ENCODE measurements at regions not wholly inside any gene's neighbourhood (a gene's known extent, or its start where the extent isn't known, plus 50 kb on each side); places are given as distances from the start of the nearest gene placed in this dataset.
"Not testable (repeated sequence)": the region's sequence is repeated elsewhere in the genome, so short reads cannot be mapped to it uniquely, and the experiment has no call there.

- H3K4me1 Mint-ChIP-seq; H3K27ac Mint-ChIP-seq; DNase-seq; intact Hi-C loops (cut with micrococcal nuclease); H3K27me3 Mint-ChIP-seq; CTCF ChIA-PET; ATAC-seq (ENCODE audit: low read depth); POLR2A ChIA-PET; H3K4me3 Mint-ChIP-seq: not testable (repeated sequence)
- Mint-ChIP-seq H3K36me3 (ENCODE audit: low read depth) (peaks cover 19% of the 10 kb centered on the region), H3K9me3 (peaks cover 30% of the 10 kb centered on the region)
Measured at GRCh38 chr5:109283086-109283485, 126.7 kb downstream of the PJA2 start.

- no peak overlapping the region for H3K4me3 Mint-ChIP-seq
- TF ChIP-seq CTCF (IDR thresholded peaks at IDR 0.05) = no peak
- H3K27ac Mint-ChIP-seq = no peak overlapping the region
- peaks cover 9% of the 10 kb centered on the region for H3K36me3 Mint-ChIP-seq (ENCODE audit: low read depth)
- H3K9me3 Mint-ChIP-seq = peaks cover 20% of the 10 kb centered on the region
- H3K4me1 Mint-ChIP-seq = no peaks in the 10 kb centered on the region
- CTCF ChIA-PET = no interaction called here
- DNase-seq (no peak), ATAC-seq (ENCODE audit: low read depth) (no peak)
- intact Hi-C loops (cut with micrococcal nuclease) = no loop called here
- POLR2A ChIA-PET = no interaction called here
- H3K27me3 Mint-ChIP-seq = no peaks in the 10 kb centered on the region
Measured at GRCh38 chr5:109281136-109281690, 128.6 kb downstream of the PJA2 start.

GRCh38 chr5:109278141-109278540 is 131.6 kb downstream of the PJA2 start:
- intact Hi-C loops (cut with micrococcal nuclease) = no loop called here
- no peak for ATAC-seq (ENCODE audit: low read depth)
- no peaks in the 10 kb centered on the region for H3K9me3 Mint-ChIP-seq

GRCh38 chr5:109275919-109276318 is 133.9 kb downstream of the PJA2 start:
- ATAC-seq (ENCODE audit: low read depth) (no peak), DNase-seq (no peak)
- Mint-ChIP-seq H3K36me3 (ENCODE audit: low read depth) (no peaks in the 10 kb centered on the region), H3K4me1 (no peaks in the 10 kb centered on the region), H3K27me3 (no peaks in the 10 kb centered on the region), H3K27ac (no peak overlapping the region), H3K4me3 (no peak overlapping the region), H3K9me3 (peaks cover 3% of the 10 kb centered on the region)
- CTCF ChIA-PET = no interaction called here
- intact Hi-C loops (cut with micrococcal nuclease) = no loop called here
- POLR2A ChIA-PET = interaction anchor here (0.6 kb wide), 1 partner anchor 285 kb away, joined by 4 read pairs; no protein-coding TSS in a partner anchor
- no peak for TF ChIP-seq CTCF (IDR thresholded peaks at IDR 0.05)

More at GRCh38 chr5:109278141-109278540, 131.6 kb downstream of the PJA2 start:
- ChIA-PET POLR2A (no interaction called here), CTCF (no interaction called here)
- Mint-ChIP-seq H3K36me3 (ENCODE audit: low read depth) (peaks cover 1% of the 10 kb centered on the region), H3K27ac (no peak overlapping the region), H3K27me3 (no peaks in the 10 kb centered on the region), H3K4me3 (no peak overlapping the region), H3K4me1 (no peaks in the 10 kb centered on the region)
- DNase-seq = no peak
- TF ChIP-seq CTCF (IDR thresholded peaks at IDR 0.05) = no peak

- no peak for TF ChIP-seq CTCF (IDR thresholded peaks at IDR 0.05)
- H3K27ac Mint-ChIP-seq = no peak overlapping the region
- peaks cover 11% of the 10 kb centered on the region for H3K9me3 Mint-ChIP-seq
- no peaks in the 10 kb centered on the region for H3K27me3 Mint-ChIP-seq
- H3K36me3 Mint-ChIP-seq (ENCODE audit: low read depth) = no peaks in the 10 kb centered on the region
- no peaks in the 10 kb centered on the region for H3K4me1 Mint-ChIP-seq
- intact Hi-C loops (cut with micrococcal nuclease) = no loop called here
- ChIA-PET CTCF (no interaction called here), POLR2A (no interaction called here)
- ATAC-seq (ENCODE audit: low read depth) = no peak
- no peak overlapping the region for H3K4me3 Mint-ChIP-seq
- no peak for DNase-seq
Measured at GRCh38 chr5:109273594-109273993, 136.2 kb downstream of the PJA2 start.

- DNase-seq = no peak
- ATAC-seq (ENCODE audit: low read depth) = no peak
- Mint-ChIP-seq H3K27ac (no peak overlapping the region), H3K9me3 (peaks cover 11% of the 10 kb centered on the region), H3K4me3 (no peak overlapping the region), H3K4me1 (no peaks in the 10 kb centered on the region), H3K27me3 (no peaks in the 10 kb centered on the region), H3K36me3 (ENCODE audit: low read depth) (no peaks in the 10 kb centered on the region)
- CTCF ChIA-PET = no interaction called here
- TF ChIP-seq CTCF (IDR thresholded peaks at IDR 0.05) = no peak
- POLR2A ChIA-PET = no interaction called here
- intact Hi-C loops (cut with micrococcal nuclease) = no loop called here
Measured at GRCh38 chr5:109267283-109267682, 142.5 kb downstream of the PJA2 start.

Data from activated B cell treated with CpG ODN at 0.5 μM for 24 hours (primary cell).